ENCODE measurements at regions not wholly inside any gene's neighbourhood (a gene's known extent, or its start where the extent isn't known, plus 50 kb on each side); places are given as distances from the start of the nearest gene placed in this dataset.
"Not testable (repeated sequence)": the region's sequence is repeated elsewhere in the genome, so short reads cannot be mapped to it uniquely, and the experiment has no call there.

DNA sequence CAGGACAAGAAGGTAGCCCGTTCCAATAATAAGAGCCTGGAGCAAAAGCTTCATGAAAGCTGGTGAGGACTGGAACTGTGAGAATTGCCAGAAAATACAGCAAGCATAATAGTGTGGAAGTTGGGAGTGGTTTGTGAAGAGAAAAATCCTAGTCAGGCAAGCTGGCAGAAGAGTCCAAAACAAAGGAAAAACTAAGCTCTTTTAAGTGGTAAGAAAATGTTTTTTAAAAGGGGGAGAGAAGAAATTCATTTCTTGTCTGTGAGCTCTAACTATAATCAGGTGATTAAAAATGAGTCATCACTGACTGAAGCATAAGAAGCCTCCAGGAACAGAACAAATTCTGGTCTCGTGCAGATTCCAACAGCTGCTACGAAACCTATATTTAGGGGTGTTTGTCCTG is 102.6 kb downstream of the CAAP1 start:
- DNase-seq = peak; percentile 32

DNA sequence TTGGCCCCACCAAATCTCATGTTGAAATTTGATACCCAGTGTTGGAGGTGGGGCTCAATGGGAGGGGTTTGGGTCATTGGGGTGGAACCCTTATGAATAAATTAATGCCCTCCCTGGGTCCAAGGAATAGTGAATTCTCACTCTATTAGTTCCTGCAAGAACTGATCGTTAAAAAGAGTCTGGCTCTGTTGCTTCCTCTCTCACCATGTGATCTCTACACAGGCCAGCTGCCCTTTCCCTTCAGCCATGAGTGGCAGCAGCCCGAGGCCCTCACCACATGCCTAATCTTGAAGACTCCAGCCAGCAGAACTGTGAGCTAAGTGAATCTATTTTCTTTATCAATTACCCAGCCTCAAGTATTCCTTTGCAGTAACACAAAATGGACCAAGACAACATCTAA is 106.0 kb downstream of the CAAP1 start:
- DNase-seq = peak; percentile 25

DNA sequence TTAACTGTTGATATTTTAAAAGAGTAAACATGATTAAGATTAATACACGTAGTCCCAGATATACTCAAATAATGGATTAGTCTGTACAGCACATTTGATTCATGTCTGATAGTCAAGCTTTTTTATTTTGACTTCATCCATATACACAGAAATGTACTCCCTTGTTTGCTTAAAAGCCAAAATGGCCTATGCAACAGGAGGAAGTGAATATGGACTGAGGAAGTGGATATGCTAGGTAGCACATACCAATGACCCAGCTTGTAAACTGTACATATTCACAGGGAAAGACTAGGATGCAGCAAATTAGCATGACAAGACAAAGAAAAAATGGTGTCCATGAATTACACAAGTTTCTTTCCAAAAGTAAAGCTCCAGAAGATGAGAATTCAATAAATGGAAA is 109.7 kb downstream of the CAAP1 start:
- no peak for DNase-seq

DNA sequence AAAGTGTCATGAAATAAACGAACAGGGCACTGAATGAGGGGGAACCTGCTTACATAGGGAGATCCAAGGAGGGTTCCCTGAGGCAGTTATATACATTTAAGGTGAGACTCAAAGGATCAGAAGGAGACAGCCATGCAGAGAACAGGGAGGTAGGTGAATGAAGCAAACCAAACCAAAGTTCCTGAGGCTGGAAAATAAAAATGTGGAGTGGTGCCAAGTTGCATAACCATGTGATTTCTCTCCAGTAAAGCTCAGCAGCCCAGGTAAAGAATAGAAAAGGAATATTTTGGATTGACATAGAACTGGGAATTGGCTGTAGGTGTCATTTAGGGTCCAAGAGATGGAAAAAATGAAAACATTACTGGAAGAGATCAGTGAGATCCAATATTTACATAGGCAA is 110.7 kb downstream of the CAAP1 start:
- DNase-seq = no peak

DNA sequence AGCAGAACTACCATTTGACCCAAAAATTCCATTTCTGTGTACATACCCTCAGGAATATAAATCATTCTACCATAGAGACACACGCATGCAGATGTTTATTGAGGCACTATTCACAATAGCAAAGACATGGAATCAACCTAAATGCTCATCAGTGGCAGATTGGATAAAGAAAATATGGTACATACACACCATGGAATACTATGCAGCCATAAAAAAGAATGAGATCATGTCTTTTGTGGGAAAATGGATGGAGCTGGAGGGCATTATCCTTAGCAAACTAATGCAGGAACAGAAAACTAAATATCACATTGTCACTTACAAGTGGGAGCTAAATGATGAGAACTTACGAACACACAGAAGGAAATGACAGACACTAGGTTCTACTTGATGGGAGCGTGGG is 112.3 kb downstream of the CAAP1 start:
- DNase-seq = not testable (repeated sequence)

DNA sequence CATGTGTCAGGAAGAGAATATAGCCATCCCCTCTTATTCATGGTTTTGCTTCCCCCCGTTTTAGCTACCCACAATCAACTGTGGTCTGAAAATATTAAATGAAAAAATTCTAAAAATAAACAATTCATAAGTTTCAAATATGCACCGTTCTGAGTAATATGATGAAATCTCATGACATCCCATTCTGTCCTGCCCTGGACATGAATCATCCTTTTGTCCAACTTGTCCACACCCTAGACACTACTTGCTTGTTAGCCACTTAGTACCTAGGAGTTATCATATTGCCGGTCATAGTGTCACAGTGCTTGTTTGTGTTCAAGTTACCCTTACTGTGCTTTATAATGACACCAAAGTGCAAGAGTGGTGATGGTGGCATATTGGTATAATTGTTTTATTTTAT is 113.5 kb downstream of the CAAP1 start:
- peak; percentile 10 for DNase-seq

DNA sequence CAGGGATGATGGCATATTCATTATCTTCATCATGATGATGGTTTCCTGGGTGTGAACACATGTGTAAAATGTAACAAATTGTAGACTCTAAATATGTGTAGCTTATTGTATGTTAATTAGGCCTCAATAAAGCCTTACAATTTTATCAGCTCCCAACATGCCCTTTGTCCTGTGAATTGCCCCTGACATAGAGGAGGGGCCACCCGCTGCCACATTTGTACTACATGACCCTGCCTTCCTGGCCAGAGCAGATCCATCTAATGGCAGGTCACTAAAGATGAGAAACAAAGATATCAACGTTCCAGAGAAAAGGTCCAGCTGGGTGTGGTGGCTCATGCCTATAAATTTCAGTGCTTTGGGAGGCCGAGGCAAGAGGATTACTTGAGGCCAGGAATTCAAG is 117.2 kb downstream of the CAAP1 start:
- DNase-seq = no peak

DNA sequence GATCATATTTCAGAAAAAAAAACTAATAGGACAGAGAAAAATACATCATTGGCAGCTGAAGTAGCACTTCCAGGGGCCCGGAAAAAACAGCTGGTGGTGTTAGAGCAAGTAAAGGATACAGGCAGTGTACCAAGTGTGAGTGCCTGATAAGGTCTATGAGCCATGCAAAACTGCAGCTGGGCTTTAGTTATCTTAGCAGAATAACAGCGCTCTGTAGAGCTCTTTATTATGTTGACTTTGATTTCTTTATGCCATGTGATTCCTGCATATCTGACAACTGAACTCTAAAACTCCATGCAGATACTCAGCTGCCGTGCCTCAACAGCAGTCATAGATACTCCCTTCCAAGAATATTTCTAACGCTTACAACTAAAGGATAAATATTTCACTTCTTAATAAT is 119.5 kb downstream of the CAAP1 start:
- no peak for DNase-seq

DNA sequence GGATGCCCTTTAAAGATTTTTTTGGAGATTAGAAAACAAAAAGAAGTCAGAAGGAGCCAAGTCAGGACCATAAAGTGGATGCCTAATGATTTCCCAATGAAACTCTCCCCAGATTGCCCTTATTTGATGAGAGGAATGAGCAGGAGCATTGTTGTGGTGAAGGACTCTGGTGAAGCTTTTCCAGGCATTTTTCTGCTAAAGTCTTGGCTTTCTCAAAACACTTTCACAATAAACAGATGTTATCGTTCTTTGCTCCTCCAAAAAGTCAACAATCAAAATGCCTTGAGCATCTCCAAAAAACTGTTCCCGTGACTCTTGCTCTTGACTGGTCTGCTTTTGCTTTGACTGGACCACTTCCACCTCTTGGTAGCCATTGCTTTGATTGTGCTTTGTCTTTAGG is 121.8 kb downstream of the CAAP1 start:
- no peak for DNase-seq

DNA sequence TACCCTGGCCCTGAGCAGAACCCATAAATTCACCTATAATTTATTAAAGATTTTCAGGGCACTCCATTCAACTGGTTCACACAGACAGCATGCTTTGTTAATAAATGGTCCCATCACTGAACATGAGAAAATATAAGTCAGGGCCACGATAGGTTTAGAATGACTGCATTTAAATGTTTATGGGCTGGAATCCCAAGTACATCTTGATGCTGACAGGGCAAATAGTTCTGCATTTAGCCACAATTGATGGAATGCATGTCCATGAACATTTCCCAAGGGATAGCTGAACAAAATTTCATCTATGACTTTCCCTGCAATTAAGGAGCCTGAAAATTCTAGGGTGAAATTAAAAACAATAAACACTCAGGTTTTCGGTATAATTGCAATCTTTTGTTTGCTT is 124.5 kb downstream of the CAAP1 start:
- no peak for DNase-seq

DNA sequence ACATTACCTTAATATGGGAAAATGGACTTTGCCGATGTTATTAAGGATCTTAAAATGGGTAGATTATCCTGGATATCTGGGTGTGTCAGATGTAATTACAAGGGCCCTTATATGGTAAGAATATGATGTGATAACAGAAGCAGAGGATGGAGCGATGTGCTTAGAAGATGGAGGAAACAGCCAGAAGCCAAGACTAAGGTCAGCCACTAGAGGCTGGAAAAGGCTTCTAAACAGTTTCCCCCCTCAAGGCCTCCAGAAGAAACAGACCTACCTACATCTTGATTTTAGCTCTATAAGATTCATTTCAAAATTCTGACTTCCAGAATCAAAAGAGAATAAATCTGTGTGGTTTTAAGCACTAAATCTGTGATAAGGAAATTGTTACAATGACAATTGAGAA is 131.9 kb downstream of the CAAP1 start:
- DNase-seq = no peak

DNA sequence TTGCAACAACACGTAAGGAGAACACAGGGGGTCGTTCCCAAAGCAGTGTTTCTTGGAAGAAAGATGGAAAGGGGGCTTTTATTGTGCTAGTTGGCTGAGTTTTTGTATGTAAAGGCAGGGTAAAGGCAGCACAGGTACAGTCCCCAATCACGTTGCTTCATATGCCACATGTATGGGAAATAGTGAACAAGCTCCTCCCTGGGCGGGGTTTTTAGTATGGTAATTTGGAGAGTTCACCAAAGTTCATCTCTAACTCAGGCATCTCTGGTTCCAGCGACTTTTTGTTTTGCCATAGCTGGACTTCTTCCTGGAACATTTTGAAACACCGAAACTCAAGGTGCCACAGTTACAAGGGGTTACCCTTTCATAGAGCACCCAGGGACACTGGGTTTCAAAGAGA is 133.9 kb downstream of the CAAP1 start:
- DNase-seq = no peak

DNA sequence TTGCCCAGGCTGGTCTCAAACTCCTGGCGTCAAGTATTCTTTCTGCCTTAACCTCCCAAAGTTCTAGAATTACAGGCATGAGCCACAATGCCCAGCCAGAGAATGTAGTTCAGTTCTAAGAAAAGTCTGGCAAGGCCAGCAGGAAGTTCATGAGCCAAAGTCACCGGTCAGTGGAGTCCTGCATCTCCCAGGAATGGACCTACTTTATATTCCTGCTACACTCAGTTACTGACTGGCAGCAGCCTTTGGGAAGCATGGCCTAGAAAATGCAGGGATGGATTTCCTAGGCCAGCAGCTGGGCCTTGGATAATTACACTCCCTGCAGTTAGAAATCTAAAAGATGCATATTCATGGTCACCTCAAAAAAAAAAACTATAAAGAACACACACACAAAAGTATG is 135.7 kb downstream of the CAAP1 start:
- no peak for DNase-seq

DNA sequence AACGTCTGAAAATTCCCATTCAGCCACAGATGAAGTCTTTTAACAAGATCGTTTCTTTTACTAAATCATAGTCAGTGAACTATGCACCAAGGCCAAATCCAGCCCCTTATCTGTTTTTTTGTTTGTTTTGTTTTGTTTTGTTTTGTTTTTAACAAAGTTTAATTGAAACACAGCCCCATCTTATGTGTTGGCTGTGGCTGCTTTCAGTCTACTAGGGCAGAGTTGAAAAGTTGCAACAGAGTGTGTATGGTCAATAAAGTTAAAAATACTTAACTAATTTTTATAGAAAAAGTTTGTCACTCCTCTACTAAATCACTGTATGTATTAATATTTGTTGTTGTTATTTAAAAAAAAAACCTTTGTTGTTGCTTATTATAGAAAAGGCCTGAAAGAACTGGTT is 137.1 kb downstream of the CAAP1 start:
- DNase-seq = no peak

DNA sequence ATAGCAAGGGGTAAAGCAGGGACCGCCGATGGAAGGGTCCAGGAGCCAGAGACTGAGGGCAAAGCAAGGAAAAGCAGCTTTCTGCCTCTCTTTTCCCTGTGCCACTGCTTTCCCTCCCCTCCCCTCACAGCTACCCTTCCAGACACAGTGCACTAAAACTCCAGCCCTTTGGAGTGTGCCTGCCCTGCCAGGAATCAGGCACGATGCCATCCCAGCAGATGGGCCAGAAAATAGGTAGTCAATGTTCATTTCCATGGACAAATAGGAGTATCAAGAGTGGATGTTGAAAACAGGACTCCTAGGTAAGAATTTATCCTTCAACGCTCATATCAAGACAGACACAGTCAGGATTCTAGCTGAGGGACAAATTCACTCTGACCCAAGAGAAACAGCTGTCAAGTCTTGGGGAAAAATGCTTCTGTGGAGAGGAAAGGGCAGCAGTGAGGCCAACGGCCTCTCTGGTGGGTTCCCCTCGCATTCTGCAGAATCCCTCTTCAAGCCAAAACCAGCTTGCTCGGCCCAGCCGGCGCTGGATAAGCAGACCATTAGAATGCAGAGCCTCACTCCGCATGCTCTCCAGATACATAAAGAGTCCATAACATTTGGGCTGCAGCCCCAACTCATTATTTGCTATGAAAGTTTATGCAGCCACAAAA is 138.0 kb downstream of the CAAP1 start:
- DNase-seq = no peak

DNA sequence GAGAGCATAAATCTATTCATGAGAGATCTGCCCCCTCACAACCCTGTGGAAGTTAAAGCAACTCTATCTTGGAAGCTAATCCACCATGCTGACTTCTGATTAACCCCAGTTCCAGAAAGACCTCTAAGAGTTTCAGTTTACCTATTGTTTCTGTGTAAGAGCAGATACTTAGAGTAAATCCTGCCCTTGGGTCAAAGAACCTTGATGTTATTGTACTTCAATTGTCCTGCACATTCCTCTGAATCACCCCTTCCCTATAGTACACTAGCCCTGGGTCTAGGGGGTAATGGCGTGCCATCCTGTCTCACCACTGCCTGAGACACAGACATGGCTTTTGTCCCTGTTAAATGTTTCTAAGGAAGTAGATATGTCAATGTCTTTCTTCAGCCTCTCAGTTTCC is 138.6 kb downstream of the CAAP1 start:
- no peak for DNase-seq

DNA sequence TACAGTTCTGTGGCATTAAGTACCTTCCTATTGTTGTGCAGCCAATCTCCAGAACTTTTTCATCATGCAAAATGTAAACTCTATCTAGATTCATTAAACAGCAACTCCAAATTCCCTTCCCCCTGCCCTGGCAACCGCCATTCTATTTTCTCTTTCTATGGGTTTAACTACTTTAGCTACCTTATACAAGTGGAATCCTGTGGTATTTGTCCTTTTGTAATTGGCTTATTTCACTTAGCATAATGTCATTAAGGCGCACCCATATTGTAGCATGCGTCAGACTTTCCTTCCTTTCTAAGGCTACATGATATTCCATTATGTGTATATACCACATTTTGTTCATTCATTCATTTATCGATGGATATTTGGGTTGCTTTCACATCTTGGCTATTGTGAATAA is 142.4 kb downstream of the CAAP1 start:
- DNase-seq = no peak

DNA sequence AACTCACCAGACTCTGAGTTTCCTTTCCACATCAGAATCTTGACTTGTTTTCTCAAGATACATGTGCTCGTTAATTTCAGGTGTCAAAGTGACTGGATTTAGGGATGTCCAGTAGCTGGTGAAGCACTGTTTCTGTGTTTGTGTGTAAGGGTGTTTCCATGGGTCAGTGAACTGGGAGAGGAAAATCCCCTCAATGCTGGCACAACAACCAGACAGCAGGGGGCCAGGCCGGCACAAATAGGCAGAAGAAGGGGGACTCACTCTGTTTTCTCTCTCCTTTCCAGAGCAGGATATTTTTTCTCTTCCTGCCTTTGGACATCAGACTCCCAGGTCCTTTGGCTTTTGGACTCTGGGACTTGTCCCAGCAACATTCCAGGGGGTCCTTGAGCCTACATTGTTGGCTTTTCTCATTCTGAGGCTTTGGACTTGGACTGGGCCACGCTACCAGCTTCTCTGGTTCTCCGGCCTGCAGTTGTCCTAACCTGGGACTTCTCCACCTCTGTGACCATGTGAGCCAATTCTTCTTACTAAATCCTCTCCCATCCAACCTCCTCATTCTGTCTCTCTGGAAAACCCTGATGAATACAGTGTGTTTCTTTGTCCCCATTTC is 144.0 kb downstream of the CAAP1 start:
- no peak for DNase-seq

DNA sequence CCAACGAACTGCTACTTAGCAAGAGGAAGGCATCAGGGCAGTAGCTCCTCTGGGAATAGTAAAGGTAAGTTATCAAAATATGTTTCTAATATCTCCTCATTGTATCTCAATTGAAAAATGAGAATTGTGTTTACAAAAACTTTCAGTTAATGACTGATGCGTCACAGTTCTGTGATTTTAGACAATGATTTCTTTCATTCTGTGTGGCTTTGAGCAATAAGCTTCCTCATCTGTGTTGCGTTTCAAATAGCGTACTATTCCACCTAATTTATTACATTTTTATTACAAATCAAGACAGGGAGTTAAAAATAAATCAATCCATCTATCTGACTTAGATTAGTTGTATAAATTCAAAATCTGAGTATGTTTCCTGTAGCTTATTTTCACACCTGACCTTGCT is 145.0 kb downstream of the CAAP1 start:
- DNase-seq = no peak

DNA sequence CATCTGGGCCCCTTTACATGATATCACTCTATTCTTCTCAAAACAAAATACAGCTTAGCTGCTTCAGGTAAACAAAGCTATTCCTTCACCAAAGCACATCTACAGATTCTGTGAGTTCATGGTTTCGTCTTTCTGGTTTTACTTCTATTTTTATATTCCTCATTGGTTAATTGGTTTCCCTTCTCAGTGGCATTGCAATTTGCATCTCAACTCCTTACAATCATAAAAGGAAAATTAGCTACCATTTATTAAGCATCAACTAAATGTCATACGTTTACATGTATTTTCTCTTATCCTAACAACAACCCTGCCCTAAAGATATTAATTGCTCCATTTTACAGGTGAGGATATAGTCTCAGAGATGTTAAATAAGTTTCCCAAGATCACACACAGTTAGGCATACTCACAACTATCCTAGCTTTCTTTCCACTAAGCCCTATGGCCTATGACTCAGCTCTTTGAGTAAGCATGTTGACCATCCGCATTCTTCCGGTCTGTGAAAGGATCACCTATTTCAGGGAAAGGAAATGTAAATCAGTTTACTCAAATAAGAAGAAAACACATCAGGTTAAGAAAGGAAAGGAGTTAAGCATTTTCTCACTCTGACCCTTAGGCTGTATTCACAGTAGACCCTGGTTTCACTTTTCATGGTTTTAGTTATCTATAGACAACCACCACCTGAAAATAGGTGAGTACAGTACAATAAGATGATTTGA is 146.1 kb downstream of the CAAP1 start:
- DNase-seq = peak; percentile 85

DNA sequence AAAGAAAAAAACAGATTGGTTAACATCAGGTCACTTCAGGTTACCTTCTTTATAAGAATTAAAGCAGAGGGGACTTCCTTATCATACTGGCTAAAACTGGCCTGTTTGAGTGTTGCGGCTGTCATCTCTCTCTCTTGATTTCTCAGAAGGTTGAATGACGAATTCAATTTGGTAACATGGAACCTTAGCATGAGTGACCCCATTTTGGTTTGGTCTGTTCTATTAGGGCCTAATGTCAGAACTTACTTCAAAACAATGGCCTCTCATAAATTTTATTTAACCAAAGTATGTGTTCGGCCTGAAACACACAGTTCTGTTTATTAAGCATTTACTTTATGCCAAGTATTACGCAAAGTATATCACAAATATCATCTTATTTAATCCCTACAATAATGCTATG is 147.5 kb downstream of the CAAP1 start:
- DNase-seq = peak; percentile 20

DNA sequence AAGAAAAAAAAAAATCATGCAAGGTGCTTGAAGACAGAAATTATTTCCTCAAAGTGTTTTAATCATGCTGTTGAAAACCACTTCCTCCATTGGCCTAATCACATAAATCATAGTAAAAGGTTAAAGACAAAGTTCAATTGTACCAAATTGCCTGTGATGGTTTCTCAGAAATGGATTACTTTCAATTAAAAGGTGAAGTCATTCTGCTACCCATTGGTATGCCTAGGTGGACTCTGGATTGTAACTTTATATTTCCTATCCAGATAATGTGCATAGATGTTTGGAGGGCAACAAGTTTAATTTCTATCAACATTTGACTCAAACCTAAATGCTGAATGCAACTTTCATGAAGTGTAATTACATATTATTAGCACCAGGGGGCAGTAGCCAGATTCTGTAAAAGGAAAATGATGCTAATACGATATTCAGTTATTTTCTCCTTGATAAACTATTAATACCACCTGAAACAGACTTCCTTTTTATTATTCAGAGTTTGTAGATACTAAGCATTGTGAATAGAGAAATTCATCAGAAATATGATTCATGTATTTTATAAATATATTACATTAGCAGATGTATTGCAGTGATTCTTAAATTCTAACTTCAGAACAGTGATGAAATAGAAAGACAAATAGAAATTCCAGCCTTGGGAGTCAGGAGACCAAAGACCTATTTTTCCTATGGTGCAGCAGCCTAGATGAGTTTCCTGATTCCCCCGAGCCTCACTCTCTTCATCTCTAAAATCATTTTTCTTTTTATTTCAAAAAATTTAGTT is 148.2 kb downstream of the CAAP1 start:
- DNase-seq = peak; percentile 63

DNA sequence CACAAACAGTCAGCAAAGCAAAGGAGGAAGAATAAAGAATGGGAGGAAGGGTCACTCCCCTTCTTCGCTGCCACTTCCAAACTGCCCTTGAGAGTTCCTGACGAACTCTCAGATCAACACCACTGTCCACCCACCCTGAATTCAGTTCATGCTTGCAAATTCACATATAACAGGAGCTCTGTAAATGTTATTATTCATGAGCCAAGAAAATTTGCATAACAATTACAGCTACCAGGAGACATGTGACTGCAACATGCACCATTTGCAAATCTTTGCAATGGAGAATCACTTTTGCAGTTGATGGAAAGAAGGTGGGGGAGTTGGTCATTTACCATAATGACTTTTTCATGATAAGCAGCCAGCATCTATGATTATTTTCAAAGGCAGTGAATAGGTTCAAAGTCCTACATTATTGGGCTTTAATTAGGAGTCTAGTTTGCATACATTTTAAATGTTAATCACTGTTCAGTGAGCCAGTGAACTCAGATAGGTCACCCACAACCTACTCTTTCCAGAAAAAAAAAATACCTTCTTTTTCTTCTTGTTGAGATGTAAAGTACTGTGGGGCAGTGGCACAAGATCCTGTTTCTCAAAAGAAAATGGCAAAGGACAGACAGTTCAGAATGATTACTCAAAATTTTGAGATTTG is 149.7 kb downstream of the CAAP1 start:
- DNase-seq = no peak

Measured in DMS53 (cell line).